MM.1S (cell line): ENCODE measurements at regions not wholly inside any gene's neighbourhood (a gene's known extent, or its start where the extent isn't known, plus 50 kb on each side); places are given as distances from the start of the nearest gene placed in this dataset.

Experiments
- DNase-seq: peaks from one replicate; pipeline ENCODE4 v3.0.0-alpha.2; 2015
- H2AFZ ChIP-seq: fragments of 300-600 bp; sonication (generic); 2 replicates; pipeline ENCODE4 v1.6.0; 2016; ENCODE audit warnings: antibody characterized with exemption, low read length
- H3F3A ChIP-seq: fragments of 300-600 bp; sonication (generic); 2 replicates; pipeline ENCODE4 v1.6.1; 2016; ENCODE audit warnings: mild to moderate bottlenecking, antibody characterized with exemption, low read length, moderate library complexity, mixed read lengths; ENCODE audit not compliant: insufficient read depth
- H3K27ac ChIP-seq: fragments of 300-600 bp; sonication (generic); 2 replicates; pipeline ENCODE4 v1.5.1; 2016; ENCODE audit warnings: mild to moderate bottlenecking, low read length
- H3K27me3 ChIP-seq: fragments of 300-600 bp; sonication (generic); replicated peaks from 2 replicates; pipeline ENCODE4 v1.6.0; 2016; ENCODE audit warnings: low read length; ENCODE audit not compliant: insufficient read depth
- H3K36me3 ChIP-seq: fragments of 300-600 bp; sonication (generic); replicated peaks from 2 replicates; pipeline ENCODE4 v1.6.1; 2016; ENCODE audit warnings: mild to moderate bottlenecking, low read length, mixed read lengths; ENCODE audit not compliant: insufficient read depth
- H3K4me1 ChIP-seq: fragments of 300-600 bp; sonication (generic); 2 replicates; pipeline ENCODE4 v1.6.1; 2016; ENCODE audit warnings: low read length, mixed read lengths
- H3K4me2 ChIP-seq: fragments of 300-600 bp; sonication (generic); 2 replicates; pipeline ENCODE4 v1.6.0; 2016; ENCODE audit warnings: low read depth, low read length
- H3K4me3 ChIP-seq: fragments of 300-600 bp; sonication (generic); 2 replicates; pipeline ENCODE4 v1.5.1; 2016; ENCODE audit warnings: low read length, mixed read lengths
- H3K79me2 ChIP-seq: fragments of 300-600 bp; sonication (generic); 2 replicates; pipeline ENCODE4 v1.6.1; 2016; ENCODE audit warnings: mixed run types, low read length, mixed read lengths
- H3K9ac ChIP-seq: fragments of 300-600 bp; sonication (generic); 2 replicates; pipeline ENCODE4 v1.6.1; 2016; ENCODE audit warnings: low read length, mixed read lengths
- H3K9me2 ChIP-seq: fragments of 300-600 bp; sonication (generic); replicated peaks from 2 replicates; pipeline ENCODE4 v1.6.1; 2016; ENCODE audit warnings: mild to moderate bottlenecking, low read length, mixed read lengths; ENCODE audit not compliant: insufficient read depth
- H3K9me3 ChIP-seq: fragments of 300-600 bp; sonication (generic); replicated peaks from 2 replicates; pipeline ENCODE4 v1.6.1; 2016; ENCODE audit warnings: mild to moderate bottlenecking, low read length, mixed read lengths; ENCODE audit not compliant: insufficient read depth
- H4K20me1 ChIP-seq: fragments of 300-600 bp; sonication (generic); 2 replicates; pipeline ENCODE4 v1.6.1; 2016; ENCODE audit warnings: mild to moderate bottlenecking, low read length, moderate library complexity, mixed read lengths; ENCODE audit not compliant: insufficient read depth
- CTCF ChIP-seq: fragments of 300-600 bp; sonication (generic); IDR thresholded peaks from 2 replicates; pipeline ENCODE4 v1.5.1; 2016; ENCODE audit warnings: antibody characterized with exemption, low read length, mixed read lengths
- EZH2 ChIP-seq: fragments of 300-600 bp; sonication (generic); optimal IDR thresholded peaks from 2 replicates; pipeline ENCODE3; 2017; ENCODE audit warnings: low read depth, mild to moderate bottlenecking, antibody characterized with exemption, low read length, mixed read lengths
- EZH2phosphoT487 ChIP-seq: fragments of 300-600 bp; sonication (generic); IDR thresholded peaks from 2 replicates; pipeline ENCODE4 v1.6.1; 2018; ENCODE audit warnings: antibody characterized with exemption, low read length

GRCh38 chr14:81829447-81829846, 295.8 kb upstream of the SEL1L start:
- DNase-seq = no peak
- Histone ChIP-seq H2AFZ (no peak overlapping the region), H4K20me1 (no peaks in the 10 kb centered on the region), H3K9ac (no peak overlapping the region), H3K79me2 (no peaks in the 10 kb centered on the region), H3K27me3 (no peaks in the 10 kb centered on the region), H3K36me3 (no peaks in the 10 kb centered on the region), H3F3A (no peaks in the 10 kb centered on the region), H3K4me1 (no peaks in the 10 kb centered on the region), H3K9me3 (no peaks in the 10 kb centered on the region), H3K27ac (no peak overlapping the region), H3K9me2 (no peaks in the 10 kb centered on the region), H3K4me3 (no peak overlapping the region), H3K4me2 (no peak overlapping the region)
- TF ChIP-seq EZH2phosphoT487 (no peak), EZH2 (no peak), CTCF (no peak)

- Histone ChIP-seq H4K20me1 (no peaks in the 10 kb centered on the region), H2AFZ (no peak overlapping the region), H3K27me3 (no peaks in the 10 kb centered on the region), H3K27ac (no peak overlapping the region), H3K9me2 (no peaks in the 10 kb centered on the region), H3K9me3 (no peaks in the 10 kb centered on the region), H3K4me2 (no peak overlapping the region), H3K4me3 (no peak overlapping the region), H3K36me3 (no peaks in the 10 kb centered on the region), H3K79me2 (no peaks in the 10 kb centered on the region), H3K4me1 (no peaks in the 10 kb centered on the region), H3F3A (no peaks in the 10 kb centered on the region), H3K9ac (no peak overlapping the region)
- TF ChIP-seq EZH2 = no peak
- no peak for TF ChIP-seq CTCF
- TF ChIP-seq EZH2phosphoT487 = no peak
- DNase-seq = no peak
These were observed 297.6 kb upstream of the SEL1L start for GRCh38 chr14:81831128-81831820.

DNA sequence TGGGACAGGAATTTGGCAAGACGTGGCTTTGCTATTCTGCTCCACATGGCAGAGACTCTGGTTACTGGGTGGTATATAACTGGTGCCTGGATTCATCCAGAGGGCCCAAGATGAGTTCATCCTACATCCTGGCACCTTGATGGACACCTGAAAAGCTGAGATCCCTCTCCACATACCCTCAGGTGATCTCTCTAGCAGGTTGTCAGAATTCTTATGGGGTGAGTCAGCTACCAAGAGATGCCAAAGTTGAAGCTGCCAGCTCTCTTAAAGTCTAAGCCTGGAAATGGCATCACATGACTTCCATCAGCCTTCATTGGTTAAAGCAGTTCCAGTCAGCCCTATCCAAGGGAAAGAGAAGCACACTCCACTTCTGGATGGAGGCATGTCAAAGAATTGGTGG, 300.7 kb upstream of the SEL1L start:
- H3K9me2 ChIP-seq = no peaks in the 10 kb centered on the region
- no peaks in the 10 kb centered on the region for H3K27me3 ChIP-seq
- TF ChIP-seq CTCF = no peak
- no peak for TF ChIP-seq EZH2phosphoT487
- TF ChIP-seq EZH2 = no peak
- H3K79me2 ChIP-seq = no peaks in the 10 kb centered on the region
- no peaks in the 10 kb centered on the region for H3F3A ChIP-seq
- no peaks in the 10 kb centered on the region for H4K20me1 ChIP-seq
- no peaks in the 10 kb centered on the region for H3K9me3 ChIP-seq
- H3K4me2 ChIP-seq = no peak overlapping the region
- H3K4me1 ChIP-seq = no peaks in the 10 kb centered on the region
- H2AFZ ChIP-seq = no peak overlapping the region
- H3K36me3 ChIP-seq = no peaks in the 10 kb centered on the region
- no peak overlapping the region for H3K27ac ChIP-seq
- no peak for DNase-seq
- H3K4me3 ChIP-seq = no peak overlapping the region
- H3K9ac ChIP-seq = no peak overlapping the region
